Left ventricle myocardium inferior (tissue), 1 donor: ENCODE measurements at regions not wholly inside any gene's neighbourhood (a gene's known extent, or its start where the extent isn't known, plus 50 kb on each side); places are given as distances from the start of the nearest gene placed in this dataset.
A peak's percentile ranks its signal among the peaks of the same experiment; 100 is the strongest.

ENCODE experiments used
- DNase-seq: peaks from one replicate; pipeline ENCODE4 v3.0.0-alpha.2; 2020
- H3K27ac ChIP-seq: fragments of 200-600 bp; replicated peaks from 2 replicates; pipeline ENCODE4 v1.8.0; 2021
- H3K27me3 ChIP-seq: fragments of 200-600 bp; 2 replicates; pipeline ENCODE4 v1.8.0; 2021; ENCODE audit warnings: low read depth
- H3K36me3 ChIP-seq: fragments of 200-600 bp; 2 replicates; pipeline ENCODE4 v1.8.0; 2021
- H3K4me1 ChIP-seq: fragments of 200-600 bp; 2 replicates; pipeline ENCODE4 v1.8.0; 2021
- H3K4me3 ChIP-seq: fragments of 200-600 bp; 2 replicates; pipeline ENCODE4 v1.8.0; 2021; ENCODE audit warnings: mild to moderate bottlenecking, moderate library complexity
- H3K9me3 ChIP-seq: fragments of 200-600 bp; replicated peaks from 2 replicates; pipeline ENCODE4 v1.8.0; 2021
- intact Hi-C: fragments of 100-400 bp; cut with micrococcal nuclease; formaldehyde crosslinking; loops from one replicate; pipeline ENCODE4 v1.11.0; 2022
- TF ChIP-seq, protein P1 (sequence below): fragments of 200-600 bp; IDR thresholded peaks from 2 replicates; pipeline ENCODE4 v1.8.0; 2021; ENCODE audit warnings: antibody characterized with exemption, mild to moderate bottlenecking, borderline replicate concordance
- donor health status: DM: no; HTN: yes; CAD: no; lungs with severe emphysema.

DNA sequence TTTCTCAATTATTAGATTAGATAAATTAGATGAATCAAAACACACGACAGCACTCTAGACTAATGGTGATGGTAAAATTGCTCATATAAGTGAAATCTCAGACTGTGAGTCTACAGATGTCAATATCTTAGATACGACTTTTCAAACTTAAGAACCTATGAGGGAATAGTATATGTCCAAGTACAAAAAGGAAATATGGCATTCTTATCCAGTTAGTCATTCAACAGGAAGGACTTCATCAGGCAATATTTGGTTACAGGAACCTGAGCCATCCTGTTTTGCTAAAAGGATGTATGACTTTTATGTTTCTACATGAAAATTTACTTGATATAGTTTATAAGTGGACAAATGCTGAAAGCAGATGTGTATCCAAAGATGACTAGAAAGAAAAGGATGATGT lies 107.0 kb downstream of the CT47B1 start:
- Histone ChIP-seq H3K9me3 (no peaks in the 10 kb centered on the region), H3K36me3 (no peaks in the 10 kb centered on the region), H3K27ac (peak overlapping the region; percentile 27), H3K4me3 (no peak overlapping the region), H3K27me3 (no peaks in the 10 kb centered on the region), H3K4me1 (no peaks in the 10 kb centered on the region)
- intact Hi-C loops = loop anchor here (5.0 kb wide), 1 partner anchor 261 kb away; no protein-coding TSS in a partner anchor
- no peak for DNase-seq
- TF ChIP-seq, protein P1, sequence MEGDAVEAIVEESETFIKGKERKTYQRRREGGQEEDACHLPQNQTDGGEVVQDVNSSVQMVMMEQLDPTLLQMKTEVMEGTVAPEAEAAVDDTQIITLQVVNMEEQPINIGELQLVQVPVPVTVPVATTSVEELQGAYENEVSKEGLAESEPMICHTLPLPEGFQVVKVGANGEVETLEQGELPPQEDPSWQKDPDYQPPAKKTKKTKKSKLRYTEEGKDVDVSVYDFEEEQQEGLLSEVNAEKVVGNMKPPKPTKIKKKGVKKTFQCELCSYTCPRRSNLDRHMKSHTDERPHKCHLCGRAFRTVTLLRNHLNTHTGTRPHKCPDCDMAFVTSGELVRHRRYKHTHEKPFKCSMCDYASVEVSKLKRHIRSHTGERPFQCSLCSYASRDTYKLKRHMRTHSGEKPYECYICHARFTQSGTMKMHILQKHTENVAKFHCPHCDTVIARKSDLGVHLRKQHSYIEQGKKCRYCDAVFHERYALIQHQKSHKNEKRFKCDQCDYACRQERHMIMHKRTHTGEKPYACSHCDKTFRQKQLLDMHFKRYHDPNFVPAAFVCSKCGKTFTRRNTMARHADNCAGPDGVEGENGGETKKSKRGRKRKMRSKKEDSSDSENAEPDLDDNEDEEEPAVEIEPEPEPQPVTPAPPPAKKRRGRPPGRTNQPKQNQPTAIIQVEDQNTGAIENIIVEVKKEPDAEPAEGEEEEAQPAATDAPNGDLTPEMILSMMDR = no peak

DNA sequence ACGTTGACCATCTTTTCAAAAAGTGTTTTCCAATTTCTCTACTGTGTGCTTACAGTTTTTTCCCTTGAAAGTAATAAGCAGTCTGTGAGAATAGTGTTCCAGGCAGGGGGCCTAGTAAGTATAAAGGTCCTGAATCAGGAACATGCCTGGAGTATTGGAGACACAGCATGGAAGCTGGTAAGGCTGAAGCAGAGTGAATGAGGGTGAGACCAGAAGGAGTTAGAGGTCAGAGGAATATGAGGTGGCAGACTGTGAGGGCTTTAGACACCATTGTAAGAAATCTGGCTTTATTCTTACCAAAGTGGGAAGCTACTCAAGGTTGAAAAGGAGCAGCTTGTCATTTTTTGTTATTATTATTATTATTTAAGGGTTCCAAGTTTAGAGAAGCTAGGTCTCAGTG lies 107.4 kb downstream of the CT47B1 start:
- intact Hi-C loops = loop anchor here (5.0 kb wide), 1 partner anchor 261 kb away; no protein-coding TSS in a partner anchor
- TF ChIP-seq, protein P1 = no peak
- H3K36me3 ChIP-seq = no peaks in the 10 kb centered on the region
- DNase-seq = no peak
- no peaks in the 10 kb centered on the region for H3K27me3 ChIP-seq
- no peaks in the 10 kb centered on the region for H3K4me1 ChIP-seq
- H3K27ac ChIP-seq = peak overlapping the region; percentile 27
- H3K4me3 ChIP-seq = no peak overlapping the region
- H3K9me3 ChIP-seq = no peaks in the 10 kb centered on the region

DNA sequence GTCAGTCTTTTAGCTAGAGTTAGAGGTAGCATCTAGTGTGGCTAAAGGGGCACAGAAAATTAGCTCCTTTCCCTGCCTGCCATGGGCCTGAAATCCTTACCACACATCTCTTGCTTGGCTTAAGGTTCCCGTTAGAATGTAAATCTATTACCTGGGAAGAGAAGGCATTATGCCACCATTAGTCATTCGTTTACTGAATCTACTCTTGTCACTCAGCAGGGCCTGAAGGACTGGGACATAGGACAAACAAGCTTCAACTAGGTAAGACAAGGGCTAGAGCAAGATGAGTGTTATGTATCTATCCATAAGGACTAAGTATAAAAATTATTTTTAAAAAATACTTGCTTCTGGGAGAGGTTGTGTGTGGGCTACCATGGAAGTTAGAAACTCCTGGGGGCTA lies 112.4 kb downstream of the CT47B1 start:
- TF ChIP-seq, protein P1 = no peak
- no peaks in the 10 kb centered on the region for H3K4me1 ChIP-seq
- intact Hi-C loops = no loop called here
- DNase-seq = no peak
- H3K9me3 ChIP-seq = no peaks in the 10 kb centered on the region
- no peaks in the 10 kb centered on the region for H3K36me3 ChIP-seq
- no peaks in the 10 kb centered on the region for H3K27me3 ChIP-seq
- no peak overlapping the region for H3K27ac ChIP-seq
- no peak overlapping the region for H3K4me3 ChIP-seq

DNA sequence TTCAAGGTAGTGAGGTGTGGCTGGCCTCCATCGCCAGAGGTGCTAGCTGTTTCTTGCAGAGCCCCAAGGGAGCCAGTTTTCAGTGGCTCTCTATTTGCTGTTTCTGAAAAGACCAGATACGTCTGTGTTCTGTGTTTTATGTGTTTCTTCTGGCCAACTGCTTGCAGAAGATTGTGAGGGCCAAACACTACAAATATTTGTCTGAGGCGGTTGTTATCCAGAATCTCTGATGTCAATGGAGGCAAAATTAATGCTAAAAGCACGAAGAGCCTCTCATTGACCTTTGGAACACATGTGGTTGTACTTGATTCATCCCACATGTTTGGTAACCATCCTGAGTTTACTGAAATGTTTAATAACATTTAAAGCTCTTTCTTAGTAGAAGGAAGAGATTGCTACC lies 113.9 kb downstream of the CT47B1 start:
- Histone ChIP-seq H3K27ac (peak overlapping the region; percentile 51), H3K4me1 (no peaks in the 10 kb centered on the region), H3K36me3 (no peaks in the 10 kb centered on the region), H3K4me3 (no peak overlapping the region), H3K27me3 (no peaks in the 10 kb centered on the region), H3K9me3 (no peaks in the 10 kb centered on the region)
- intact Hi-C loops = no loop called here
- no peak for DNase-seq
- TF ChIP-seq, protein P1 = no peak

DNA sequence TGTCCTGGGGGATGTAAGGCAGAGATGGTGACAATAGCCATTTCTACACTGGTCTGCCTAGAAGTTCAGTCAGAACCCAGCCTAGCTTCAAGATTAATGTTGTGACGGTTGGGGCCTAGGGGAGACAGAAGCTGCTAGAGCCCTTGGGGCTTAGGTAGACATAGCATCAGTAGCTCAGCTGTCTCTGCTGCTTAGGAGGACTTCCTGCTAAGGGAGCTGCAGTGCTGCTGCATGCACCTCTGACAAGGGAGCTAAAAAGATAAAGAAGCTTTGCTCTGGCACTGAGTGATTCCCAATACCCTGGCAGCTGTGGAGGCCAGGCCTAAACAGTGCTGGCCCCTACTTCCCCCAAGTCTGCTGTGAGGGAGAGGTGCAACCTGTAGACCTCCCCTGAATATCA lies 116.0 kb downstream of the CT47B1 start:
- H3K4me3 ChIP-seq = no peak overlapping the region
- no peaks in the 10 kb centered on the region for H3K27me3 ChIP-seq
- H3K36me3 ChIP-seq = no peaks in the 10 kb centered on the region
- no peak for DNase-seq
- H3K4me1 ChIP-seq = no peaks in the 10 kb centered on the region
- no peak overlapping the region for H3K27ac ChIP-seq
- no peaks in the 10 kb centered on the region for H3K9me3 ChIP-seq
- TF ChIP-seq, protein P1 = no peak
- intact Hi-C loops = no loop called here
